Caco-2 (cell line): ENCODE measurements at regions not wholly inside any gene's neighbourhood (a gene's known extent, or its start where the extent isn't known, plus 50 kb on each side); places are given as distances from the start of the nearest gene placed in this dataset.

ENCODE experiments used
- BruUV-seq: library from RNA; stranded (reverse); fragments of 400-500 nt; replicated peaks from 2 replicates; lab custom pipeline; 2021; lab: Mats Ljungman, UMichigan
- CTCF ChIA-PET: fragments of 300-600 bp; sonication (Branson Sonifier 250); formaldehyde crosslinking; loops from one replicate; lab custom pipeline; 2022; ENCODE audit warnings: antibody characterized with exemption; lab: Charles Lee
- POLR2A ChIA-PET: fragments of 300-600 bp; sonication (Branson Sonifier 250); formaldehyde crosslinking; loops from one replicate; lab custom pipeline; 2022; ENCODE audit warnings: antibody characterized with exemption; lab: Charles Lee
- DNase-seq, 2 experiments: peaks; one replicate each; pipeline versions ENCODE4 v3.0.0 to v3.0.0-alpha.2; 2020 to 2022
- H3K27me3 ChIP-seq: replicated peaks from 2 replicates; pipeline ENCODE4 v1.6.0; 2011; ENCODE audit warnings: low read length; ENCODE audit not compliant: control insufficient read depth, insufficient read depth
- H3K36me3 ChIP-seq: 2 replicates; pipeline ENCODE4 v1.5.1; 2011; ENCODE audit warnings: low read length; ENCODE audit not compliant: control insufficient read depth, insufficient read depth
- H3K4me1 ChIP-seq: fragments of 250-450 bp; sonication (Bioruptor Pico); 2 replicates; pipeline ENCODE4 v1.5.1; 2020; ENCODE audit warnings: mild to moderate bottlenecking
- H3K4me3 ChIP-seq: 2 replicates; pipeline ENCODE4 v1.5.1; 2011; ENCODE audit warnings: low read depth, mild to moderate bottlenecking, control low read depth, low read length
- H3K9me3 ChIP-seq: fragments of 250-450 bp; sonication (Bioruptor Pico); 2 replicates; pipeline ENCODE4 v1.5.1; 2020; ENCODE audit warnings: mild to moderate bottlenecking, moderate library complexity
- H3K27ac Mint-ChIP-seq: one replicate; pipeline ENCODE4 v1.8.0; 2022; ENCODE audit warnings: mixed read lengths; ENCODE audit not compliant: unreplicated experiment
- H3K27me3 Mint-ChIP-seq: one replicate; pipeline ENCODE4 v1.8.0; 2022; ENCODE audit warnings: mixed read lengths; ENCODE audit not compliant: insufficient read depth, unreplicated experiment
- H3K36me3 Mint-ChIP-seq: one replicate; pipeline ENCODE4 v1.8.0; 2022; ENCODE audit warnings: mild to moderate bottlenecking, mixed read lengths; ENCODE audit not compliant: insufficient read depth, unreplicated experiment
- H3K4me1 Mint-ChIP-seq: one replicate; pipeline ENCODE4 v1.8.0; 2022; ENCODE audit warnings: low read depth, mixed read lengths; ENCODE audit not compliant: unreplicated experiment
- H3K4me3 Mint-ChIP-seq: one replicate; pipeline ENCODE4 v1.8.0; 2022; ENCODE audit warnings: mild to moderate bottlenecking, moderate library complexity, mixed read lengths; ENCODE audit not compliant: unreplicated experiment
- H3K9me3 Mint-ChIP-seq: one replicate; pipeline ENCODE4 v1.8.0; 2022; ENCODE audit warnings: mixed read lengths; ENCODE audit not compliant: unreplicated experiment
- intact Hi-C: fragments of 100-400 bp; cut with micrococcal nuclease; formaldehyde crosslinking; loops from one replicate; pipeline ENCODE4 v1.10.0; 2022; ENCODE audit not compliant: unreplicated experiment
- TF ChIP-seq, protein P1 (sequence below), 2 experiments: fragments of 200-600 bp in 1 of 2; IDR thresholded peaks; 1 replicate in 1 of 2; 2 replicates in 1 of 2; pipeline versions ENCODE4 v1.5.1 to v1.8.0; 2011 to 2022; ENCODE audit warnings: antibody characterized with exemption in 1 of 2, control low read depth in 1 of 2, inconsistent platforms in 1 of 2, low read depth in 1 of 2, low read length in 1 of 2, mild to moderate bottlenecking in 1 of 2, moderate library complexity in 1 of 2; ENCODE audit not compliant: insufficient read depth in 1 of 2, severe bottlenecking in 1 of 2, unreplicated experiment in 1 of 2

DNA sequence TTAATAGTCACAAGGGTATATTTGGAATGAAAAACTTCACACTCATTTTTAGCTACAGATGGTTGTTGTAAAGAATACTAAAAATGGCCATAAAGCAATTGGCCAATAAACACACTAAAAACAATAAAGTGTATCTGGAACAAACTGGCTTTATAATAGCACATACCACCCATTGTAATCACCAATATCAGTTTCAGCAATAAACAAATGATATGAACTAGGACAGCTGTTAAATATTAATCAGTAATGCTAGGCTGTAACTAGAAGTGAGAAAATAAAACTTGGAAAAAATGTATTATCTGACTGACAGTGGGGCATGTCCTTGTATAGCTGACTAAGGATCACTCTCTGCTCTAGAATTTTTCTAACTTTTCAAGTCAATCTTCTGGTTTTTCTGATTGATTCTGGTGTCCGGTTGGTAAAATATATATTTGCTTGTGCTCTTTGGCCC is 312.5 kb downstream of the RND3 start:
- DNase-seq: no peak
- Histone ChIP-seq H3K27me3 (no peaks in the 10 kb centered on the region), H3K4me1 (peaks cover 22% of the 10 kb centered on the region), H3K9me3 (peaks cover 5% of the 10 kb centered on the region; the same call in 1 of the 2 replicates), H3K36me3 (no peaks in the 10 kb centered on the region), H3K4me3 (no peak overlapping the region)
- BruUV-seq: no TSS peak
- CTCF ChIA-PET: interaction anchor here (0.6 kb wide), 1 partner anchor 66 kb away, joined by 3 read pairs; no protein-coding TSS in a partner anchor
- no peaks in the 10 kb centered on the region for H3K27me3 Mint-ChIP-seq
- H3K4me1 Mint-ChIP-seq: peaks cover 26% of the 10 kb centered on the region
- peaks cover 10% of the 10 kb centered on the region for H3K9me3 Mint-ChIP-seq
- POLR2A ChIA-PET: no interaction called here
- intact Hi-C loops: loop anchor here (1.0 to 5.0 kb wide), 3 partner anchors 39 to 312 kb away; partner anchors contain the start of gene RND3
- H3K27ac Mint-ChIP-seq: no peak overlapping the region
- H3K4me3 Mint-ChIP-seq: no peak overlapping the region
- no peaks in the 10 kb centered on the region for H3K36me3 Mint-ChIP-seq
- TF ChIP-seq, protein P1, sequence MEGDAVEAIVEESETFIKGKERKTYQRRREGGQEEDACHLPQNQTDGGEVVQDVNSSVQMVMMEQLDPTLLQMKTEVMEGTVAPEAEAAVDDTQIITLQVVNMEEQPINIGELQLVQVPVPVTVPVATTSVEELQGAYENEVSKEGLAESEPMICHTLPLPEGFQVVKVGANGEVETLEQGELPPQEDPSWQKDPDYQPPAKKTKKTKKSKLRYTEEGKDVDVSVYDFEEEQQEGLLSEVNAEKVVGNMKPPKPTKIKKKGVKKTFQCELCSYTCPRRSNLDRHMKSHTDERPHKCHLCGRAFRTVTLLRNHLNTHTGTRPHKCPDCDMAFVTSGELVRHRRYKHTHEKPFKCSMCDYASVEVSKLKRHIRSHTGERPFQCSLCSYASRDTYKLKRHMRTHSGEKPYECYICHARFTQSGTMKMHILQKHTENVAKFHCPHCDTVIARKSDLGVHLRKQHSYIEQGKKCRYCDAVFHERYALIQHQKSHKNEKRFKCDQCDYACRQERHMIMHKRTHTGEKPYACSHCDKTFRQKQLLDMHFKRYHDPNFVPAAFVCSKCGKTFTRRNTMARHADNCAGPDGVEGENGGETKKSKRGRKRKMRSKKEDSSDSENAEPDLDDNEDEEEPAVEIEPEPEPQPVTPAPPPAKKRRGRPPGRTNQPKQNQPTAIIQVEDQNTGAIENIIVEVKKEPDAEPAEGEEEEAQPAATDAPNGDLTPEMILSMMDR (IDR thresholded peaks at IDR 0.05; ENCODE audit: insufficient read depth in 1 of 2, low read depth in 1 of 2, low read length in 1 of 2, severe bottlenecking in 1 of 2, unreplicated experiment in 1 of 2): no peak

DNA sequence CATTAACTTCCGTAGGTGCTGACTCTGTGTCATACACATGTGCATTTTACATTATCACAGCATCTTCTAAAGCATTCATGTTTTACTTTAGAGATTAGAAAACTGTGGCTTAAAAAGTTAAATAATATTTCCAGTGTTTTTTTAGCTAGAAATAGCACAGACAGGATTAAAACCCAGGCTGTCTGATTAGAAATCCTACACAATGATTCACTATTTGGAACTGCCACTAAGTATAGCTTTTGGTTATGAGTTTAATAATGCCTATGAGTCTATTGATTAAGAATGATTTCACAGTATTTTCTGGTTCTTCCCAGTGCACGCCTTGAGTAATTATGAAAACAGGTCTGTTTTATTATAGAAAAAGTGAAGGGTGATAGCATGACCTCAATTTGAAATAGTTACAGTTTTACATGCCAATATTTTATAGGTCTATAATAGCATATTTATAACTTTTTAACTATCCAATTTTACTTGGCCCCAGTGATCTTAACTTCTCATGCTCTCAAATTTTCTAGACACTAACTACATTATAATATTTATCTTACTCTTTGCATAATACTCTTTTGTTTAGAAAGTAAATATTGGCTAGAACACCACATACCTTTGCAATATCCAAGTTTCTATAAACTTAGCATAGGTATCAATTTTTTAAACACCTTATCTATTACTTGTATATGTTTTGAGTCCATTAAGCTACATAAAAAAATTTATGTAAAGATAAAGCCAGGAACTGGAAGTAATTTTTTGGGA is 313.2 kb downstream of the RND3 start:
- Histone ChIP-seq H3K4me1 (peaks cover 29% of the 10 kb centered on the region), H3K27me3 (no peaks in the 10 kb centered on the region), H3K36me3 (no peaks in the 10 kb centered on the region), H3K9me3 (peaks cover 5% of the 10 kb centered on the region; the same call in 1 of the 2 replicates), H3K4me3 (no peak overlapping the region)
- no peaks in the 10 kb centered on the region for H3K36me3 Mint-ChIP-seq
- peaks cover 10% of the 10 kb centered on the region for H3K9me3 Mint-ChIP-seq
- ChIA-PET CTCF (no interaction called here), POLR2A (interaction anchor here (0.6 kb wide), 1 partner anchor 1116 kb away, joined by 4 read pairs; no protein-coding TSS in a partner anchor)
- no peak overlapping the region for H3K4me3 Mint-ChIP-seq
- TF ChIP-seq, protein P1 (IDR thresholded peaks at IDR 0.05; ENCODE audit: insufficient read depth in 1 of 2, low read depth in 1 of 2, low read length in 1 of 2, severe bottlenecking in 1 of 2, unreplicated experiment in 1 of 2): no peak
- peaks cover 31% of the 10 kb centered on the region for H3K4me1 Mint-ChIP-seq
- DNase-seq: no peak
- intact Hi-C loops: no loop called here
- no TSS peak for BruUV-seq
- H3K27ac Mint-ChIP-seq: no peak overlapping the region
- no peaks in the 10 kb centered on the region for H3K27me3 Mint-ChIP-seq

DNA sequence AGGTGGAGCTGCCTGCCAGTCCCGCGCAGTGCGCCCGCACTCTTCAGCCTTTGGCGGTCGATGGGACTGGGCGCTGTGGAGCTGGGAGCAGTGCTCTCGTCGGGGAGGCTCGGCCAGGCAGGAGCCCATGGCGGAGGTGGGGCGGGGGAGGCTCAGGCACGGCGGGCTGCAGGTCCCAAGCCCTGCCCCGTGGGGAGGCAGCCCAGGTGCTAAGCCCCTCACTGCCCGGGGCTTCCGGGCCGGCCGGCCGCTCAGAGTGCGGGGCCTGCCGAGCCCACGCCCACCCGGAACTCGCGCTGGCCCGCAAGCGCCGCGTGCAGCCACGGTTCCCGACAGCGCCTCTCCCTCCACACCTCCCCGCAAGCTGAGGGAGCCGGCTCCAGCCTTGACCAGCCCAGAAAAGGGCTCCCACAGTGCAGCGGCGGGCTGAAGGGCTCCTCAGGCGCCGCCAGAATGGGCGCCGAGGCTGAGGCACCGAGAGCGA is 316.4 kb downstream of the RND3 start:
- ChIA-PET CTCF (no interaction called here), POLR2A (interaction anchor here (0.6 kb wide), 1 partner anchor 52 kb away, joined by 3 read pairs; no protein-coding TSS in a partner anchor)
- H3K4me1 ChIP-seq: peaks cover 27% of the 10 kb centered on the region
- Mint-ChIP-seq H3K27me3 (no peaks in the 10 kb centered on the region), H3K36me3 (no peaks in the 10 kb centered on the region), H3K9me3 (peaks cover 10% of the 10 kb centered on the region), H3K27ac (no peak overlapping the region), H3K4me3 (no peak overlapping the region), H3K4me1 (peaks cover 18% of the 10 kb centered on the region)
- TF ChIP-seq, protein P1 (IDR thresholded peaks at IDR 0.05; ENCODE audit: insufficient read depth in 1 of 2, low read depth in 1 of 2, low read length in 1 of 2, severe bottlenecking in 1 of 2, unreplicated experiment in 1 of 2): no peak
- intact Hi-C loops: no loop called here
- DNase-seq: no peak
- H3K9me3 ChIP-seq: peaks cover 5% of the 10 kb centered on the region; the same call in 1 of the 2 replicates
- H3K27me3 ChIP-seq: no peaks in the 10 kb centered on the region
- no peaks in the 10 kb centered on the region for H3K36me3 ChIP-seq
- no peak overlapping the region for H3K4me3 ChIP-seq
- BruUV-seq: no TSS peak
